HG02763 (cell line): ENCODE measurements at regions not wholly inside any gene's neighbourhood (a gene's known extent, or its start where the extent isn't known, plus 50 kb on each side); places are given as distances from the start of the nearest gene placed in this dataset.
"Not testable (repeated sequence)": the region's sequence is repeated elsewhere in the genome, so short reads cannot be mapped to it uniquely, and the experiment has no call there.

Source experiments
- ATAC-seq: cut with Tn5 transposase; IDR thresholded peaks from one replicate; pipeline ENCODE4 v1.9.1; 2021; ENCODE audit warnings: mild to moderate bottlenecking, moderate library complexity; ENCODE audit not compliant: unreplicated experiment

DNA sequence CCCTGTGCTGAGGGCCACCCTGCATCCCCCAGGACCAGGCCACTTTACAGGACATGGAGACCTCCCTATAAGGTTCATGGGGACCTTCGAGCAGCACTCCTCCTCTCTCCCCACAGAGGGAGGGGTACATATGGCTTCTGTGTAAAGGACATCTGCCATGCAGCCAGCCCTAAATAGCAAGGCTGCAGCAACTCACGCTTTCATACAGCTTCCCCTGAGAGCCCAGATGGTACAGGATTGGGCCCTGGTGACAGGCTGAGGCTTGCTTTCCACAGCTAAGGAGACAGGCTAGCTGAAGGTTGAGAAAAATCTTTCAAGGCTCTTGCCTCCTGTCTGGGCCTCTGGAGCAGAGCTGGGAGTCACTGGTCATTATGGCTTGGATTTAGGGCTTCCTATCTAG, 147.0 kb upstream of the ZNF366 start:
- no peak for ATAC-seq

DNA sequence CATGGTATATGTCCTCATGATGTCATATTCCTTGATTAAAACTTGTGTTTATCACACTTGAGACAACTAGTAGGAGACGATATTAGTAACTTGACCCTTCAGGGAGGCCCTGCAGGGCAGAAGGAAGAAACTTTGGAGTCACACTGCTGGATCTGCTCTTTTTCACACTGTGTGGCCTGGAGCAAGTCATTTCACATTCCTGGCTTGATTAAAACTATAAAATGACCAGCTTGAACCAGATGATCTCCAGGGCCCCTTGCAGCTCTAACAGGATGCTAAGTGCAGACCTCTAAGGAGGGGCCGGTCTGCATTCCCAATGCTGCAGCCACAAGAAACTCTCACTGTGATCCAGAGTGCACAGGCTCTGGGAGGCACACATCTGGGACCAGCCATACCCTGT, 146.4 kb upstream of the ZNF366 start:
- ATAC-seq: no peak

- no peak for ATAC-seq
Measured at GRCh38 chr5:72651779-72652178, 144.6 kb upstream of the ZNF366 start.

DNA sequence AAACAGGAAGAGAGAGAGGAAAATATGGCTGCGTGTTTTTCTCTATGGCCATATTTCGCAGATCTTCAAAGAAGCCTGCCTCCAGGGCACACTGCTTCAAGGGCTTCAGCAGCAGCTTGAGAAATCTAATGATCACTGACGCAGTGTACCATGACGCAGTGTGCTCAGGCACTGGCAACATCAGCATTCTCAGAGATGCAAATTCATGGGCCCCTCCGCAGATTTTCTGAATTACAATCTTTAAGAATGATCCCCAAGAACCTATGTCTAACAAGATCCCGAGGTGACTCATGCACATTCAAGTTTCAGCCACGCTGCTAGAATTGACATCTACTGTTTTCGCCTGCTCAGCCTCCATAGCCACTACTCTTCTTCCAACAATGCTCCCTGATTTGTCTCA, 143.9 kb upstream of the ZNF366 start:
- no peak for ATAC-seq

- no peak for ATAC-seq
Measured at GRCh38 chr5:72649449-72649848, 142.2 kb upstream of the ZNF366 start.

DNA sequence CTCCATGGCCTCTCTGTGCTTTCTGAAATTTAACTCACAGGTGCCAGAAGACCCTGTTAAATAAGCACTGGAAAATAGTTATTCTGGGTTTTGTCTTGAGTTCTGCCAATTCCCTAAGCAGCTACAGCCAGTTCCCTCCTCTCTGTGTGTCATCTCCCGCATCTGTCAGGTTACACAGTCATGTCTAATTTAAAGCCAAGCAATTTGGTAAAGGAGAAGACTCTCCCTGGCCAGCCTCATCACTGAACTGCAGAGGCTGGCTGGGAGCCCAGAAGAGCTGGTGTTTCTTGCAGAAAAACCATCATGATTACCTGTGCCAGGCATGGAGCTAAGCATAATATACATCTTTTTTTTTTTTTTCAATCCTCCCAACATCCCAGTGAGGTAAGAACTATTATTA, 141.3 kb upstream of the ZNF366 start:
- ATAC-seq: no peak

- ATAC-seq: no peak
Measured at GRCh38 chr5:72647806-72648205, 140.6 kb upstream of the ZNF366 start.

DNA sequence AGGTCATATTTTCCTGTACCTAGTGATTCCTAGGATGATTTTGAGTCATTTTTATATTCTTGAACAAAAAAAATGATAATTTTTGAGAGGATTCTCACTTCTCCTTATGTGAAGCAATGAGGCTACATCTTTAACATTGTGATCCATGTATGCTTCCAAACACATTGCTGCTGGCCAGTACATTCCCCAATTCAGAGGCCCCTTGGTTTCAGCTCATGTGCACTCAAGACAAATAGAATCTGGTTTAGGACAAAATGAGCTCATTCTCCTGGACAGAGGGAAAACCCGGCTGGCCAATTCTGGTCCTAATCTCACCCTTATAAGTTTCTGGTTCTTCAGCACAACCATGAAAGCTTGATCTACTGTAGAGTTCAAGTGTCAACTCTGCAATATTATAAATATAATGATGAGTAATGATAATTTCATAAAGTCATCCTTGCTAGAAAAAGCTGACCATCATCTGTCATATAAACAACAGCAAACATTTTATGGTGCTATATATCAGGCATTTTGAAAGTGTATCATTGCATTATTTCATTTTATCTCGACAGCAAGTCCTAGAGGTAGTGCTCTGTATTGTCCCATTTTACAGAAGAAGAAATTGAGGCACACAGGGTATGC, 139.1 kb upstream of the ZNF366 start:
- ATAC-seq: no peak

DNA sequence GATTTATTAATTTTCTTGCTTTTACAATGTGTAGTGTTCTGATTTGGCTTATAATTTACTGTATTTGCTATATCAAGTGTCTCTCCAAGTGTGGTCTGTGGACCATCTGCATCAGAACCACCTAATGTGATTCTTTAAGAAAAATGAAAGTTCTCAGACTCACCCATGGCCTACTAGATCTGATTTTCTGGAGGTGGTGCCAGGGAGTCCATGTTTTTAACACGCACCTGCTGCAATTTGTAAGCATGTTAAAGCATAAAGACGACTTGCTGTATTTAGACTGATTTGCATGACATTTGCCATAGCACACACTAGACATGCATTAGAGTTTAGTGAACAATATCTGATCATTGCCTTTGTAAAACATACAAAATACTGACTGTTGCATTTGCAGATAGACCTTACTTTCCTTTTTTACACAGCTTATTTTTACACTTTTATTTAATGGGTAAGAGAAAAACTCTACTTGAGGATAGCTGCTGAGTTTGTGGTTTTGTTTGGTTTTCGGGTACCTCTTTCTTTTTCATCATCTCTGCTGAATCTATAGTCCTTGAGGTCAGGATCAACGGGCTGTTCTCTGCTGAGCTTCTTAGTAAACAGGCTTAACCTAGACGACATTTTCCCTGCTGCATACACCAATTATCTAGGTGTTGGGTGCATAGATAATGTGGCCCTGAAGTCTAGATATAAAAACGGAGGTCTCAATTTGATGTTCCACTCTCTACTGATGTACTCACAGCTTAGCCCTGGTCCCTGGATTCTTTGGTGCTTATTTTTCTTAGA, 138.0 kb upstream of the ZNF366 start:
- ATAC-seq: no peak

GRCh38 chr5:72644296-72644695, 137.1 kb upstream of the ZNF366 start:
- ATAC-seq: no peak

- ATAC-seq: no peak
Measured at GRCh38 chr5:72641164-72641563, 134.0 kb upstream of the ZNF366 start.

DNA sequence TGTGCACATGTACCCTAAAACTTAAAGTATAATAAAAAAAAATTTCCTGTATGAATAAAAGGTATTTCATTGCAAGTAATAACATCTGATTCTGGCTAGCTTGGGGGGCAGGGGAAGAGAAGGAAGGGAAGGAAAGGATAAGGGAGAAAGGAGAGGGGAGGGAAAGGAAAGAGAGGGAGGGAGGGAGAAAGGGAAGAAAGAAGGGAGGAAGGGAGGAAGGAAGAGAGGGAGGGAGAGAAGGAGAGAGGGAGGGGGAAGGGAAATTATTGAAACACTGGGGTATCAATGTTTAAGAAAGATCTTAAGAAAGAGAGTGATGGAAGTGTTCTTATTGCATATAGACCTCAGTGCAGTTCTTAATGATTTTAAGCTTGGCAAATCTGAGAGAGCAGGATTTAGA, 129.8 kb upstream of the ZNF366 start:
- no peak for ATAC-seq

DNA sequence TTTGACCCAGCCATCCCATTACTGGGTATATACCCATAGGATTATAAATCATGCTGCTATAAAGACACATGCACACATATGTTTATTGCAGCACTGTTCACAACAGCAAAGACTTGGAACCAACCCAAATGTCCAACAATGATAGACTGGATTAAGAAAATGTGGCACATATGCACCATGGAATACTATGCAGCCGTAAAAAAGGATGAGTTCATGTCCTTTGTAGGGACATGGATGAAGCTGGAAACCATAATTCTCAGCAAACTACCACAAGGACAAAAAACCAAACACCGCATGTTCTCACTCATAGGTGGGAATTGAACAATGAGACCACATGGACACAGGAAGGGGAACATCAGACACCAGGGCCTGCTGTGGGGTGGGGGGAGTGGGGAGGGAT, 129.4 kb upstream of the ZNF366 start:
- not testable (repeated sequence) for ATAC-seq

DNA sequence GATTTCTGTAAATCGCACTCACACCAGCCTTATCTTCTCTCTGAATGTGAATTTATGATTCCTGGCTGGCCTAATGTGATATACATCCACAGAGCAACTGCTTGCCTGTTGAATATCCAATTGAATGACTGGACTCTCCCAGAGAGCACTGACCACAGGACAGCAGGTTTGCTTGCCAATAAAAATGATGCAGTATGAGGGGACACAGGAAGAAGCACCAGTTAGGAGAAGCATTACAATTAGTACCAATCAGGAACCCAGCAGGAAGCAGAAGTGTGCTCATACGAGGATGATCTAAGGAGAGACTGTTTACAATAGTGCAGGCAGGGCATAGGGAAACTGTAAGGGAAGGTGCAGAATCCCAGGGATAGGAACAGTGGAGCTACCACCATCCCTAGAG, 127.2 kb upstream of the ZNF366 start:
- no peak for ATAC-seq

DNA sequence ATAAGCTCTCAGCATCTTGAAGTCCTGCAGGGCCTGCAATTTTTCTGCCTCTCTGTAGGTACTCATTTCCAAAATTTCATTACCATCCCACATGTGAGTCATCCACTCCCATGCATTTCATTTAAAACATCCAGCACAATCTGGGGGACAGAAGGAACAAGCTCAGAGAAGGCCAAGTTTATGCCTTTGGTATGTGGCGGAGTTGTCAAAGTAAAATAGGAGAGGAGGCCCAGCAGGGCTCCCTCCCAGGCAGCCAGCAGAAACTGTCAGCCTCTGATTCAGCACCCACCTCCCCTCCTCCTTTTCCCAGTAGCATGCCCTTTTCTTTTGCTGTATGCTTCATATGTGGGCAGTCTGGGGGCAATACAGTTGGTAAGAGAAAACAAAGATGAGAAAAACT, 126.4 kb upstream of the ZNF366 start:
- no peak for ATAC-seq

- ATAC-seq: no peak
Measured at GRCh38 chr5:72633041-72633445, 125.8 kb upstream of the ZNF366 start.

DNA sequence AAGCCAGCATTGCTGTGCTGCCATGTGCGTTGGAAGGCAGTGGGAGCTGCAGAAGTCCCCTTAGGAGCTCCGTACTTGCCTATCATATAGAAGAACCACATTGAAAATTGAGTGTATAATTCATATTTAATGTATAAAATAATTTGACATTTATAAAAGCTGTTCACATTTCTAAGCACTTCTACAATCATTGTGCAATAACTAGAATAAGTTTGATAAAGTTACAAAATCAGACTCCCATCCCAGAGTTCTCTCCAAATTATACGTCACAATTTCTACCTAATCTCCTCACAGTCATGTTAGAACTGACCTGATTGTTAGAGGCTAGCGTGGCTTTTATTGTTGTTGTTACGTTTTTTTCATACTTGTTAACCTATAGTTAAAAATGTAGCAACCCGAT, 123.5 kb upstream of the ZNF366 start:
- no peak for ATAC-seq

DNA sequence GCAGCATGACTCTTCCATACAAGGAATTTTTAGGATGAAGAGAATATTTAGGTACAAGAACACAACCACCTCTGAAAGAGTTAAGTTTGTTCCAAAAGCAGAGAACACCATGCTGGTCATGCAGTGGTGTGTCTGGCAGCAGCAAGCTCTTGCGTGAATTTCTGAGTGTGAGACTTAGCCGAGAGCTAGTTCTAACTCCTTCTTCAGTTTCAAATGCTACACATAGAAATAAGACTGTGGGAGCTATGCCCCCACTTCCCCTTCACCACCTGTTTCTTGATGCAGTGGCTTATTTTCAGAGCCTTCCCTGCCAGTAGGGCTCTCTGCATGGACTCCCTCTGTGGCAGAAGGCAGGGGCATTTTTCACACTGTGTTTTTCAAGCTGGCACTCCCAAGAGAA, 122.9 kb upstream of the ZNF366 start:
- no peak for ATAC-seq

- ATAC-seq: no peak
Measured at GRCh38 chr5:72628771-72629371, 121.7 kb upstream of the ZNF366 start.

- no peak for ATAC-seq
Measured at GRCh38 chr5:72625332-72625731, 118.1 kb upstream of the ZNF366 start.

DNA sequence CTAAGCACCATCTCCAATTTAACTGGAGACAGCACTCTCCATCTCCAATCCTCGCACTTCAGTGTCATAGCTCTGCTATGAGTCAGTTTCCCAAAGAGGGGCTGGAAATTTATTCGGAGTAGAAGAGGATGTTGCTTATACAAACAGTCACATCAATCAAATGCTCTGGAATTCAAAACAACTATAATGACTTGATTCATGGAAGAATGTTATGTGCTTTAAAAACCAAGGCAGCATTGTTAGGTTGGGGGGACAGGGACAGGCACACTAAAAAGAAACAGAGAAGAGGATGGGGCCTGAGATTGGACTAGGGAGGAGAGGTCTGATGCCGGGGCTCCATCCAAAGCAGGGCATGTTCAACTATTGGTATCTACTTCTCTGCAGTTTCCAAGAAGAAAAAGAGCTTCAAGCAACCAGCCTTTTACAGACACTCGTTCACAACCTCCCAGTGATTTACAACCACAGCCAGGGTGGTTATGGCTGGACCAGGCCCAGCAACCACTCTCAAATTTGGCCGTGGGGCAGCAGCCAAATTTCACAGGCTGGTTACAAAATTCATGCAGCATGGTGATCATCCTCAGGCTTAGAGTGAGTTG, 117.5 kb upstream of the ZNF366 start:
- no peak for ATAC-seq

DNA sequence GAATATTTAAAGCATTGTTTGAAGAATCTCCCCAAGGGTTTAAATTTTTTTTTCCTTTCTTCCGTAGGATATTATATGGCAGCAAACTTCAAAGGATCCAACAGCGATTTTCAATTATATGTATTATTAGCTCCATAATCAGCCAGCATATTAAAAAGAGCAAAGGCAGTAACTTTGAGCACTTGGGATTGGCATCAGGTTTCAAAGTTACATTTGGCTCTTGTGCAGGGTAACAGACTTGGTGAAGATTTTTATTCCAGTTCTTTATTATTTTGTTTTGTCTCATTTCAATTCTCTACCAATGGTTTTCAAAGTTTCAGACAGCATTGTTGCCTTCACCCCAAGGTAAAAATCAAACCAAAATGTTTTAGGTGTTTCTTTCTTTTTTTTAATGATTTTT, 116.7 kb upstream of the ZNF366 start:
- ATAC-seq: no peak
